ENCODE measurements at regions not wholly inside any gene's neighbourhood (a gene's known extent, or its start where the extent isn't known, plus 50 kb on each side); places are given as distances from the start of the nearest gene placed in this dataset.

GRCh38 chr12:131442337-131442918, 268.5 kb upstream of the SFSWAP start:
- TF ChIP-seq CTCF (conservative IDR thresholded peaks at IDR 0.05; ENCODE audit: low read depth, low read length): no peak
- no peak for TF ChIP-seq EZH2 (IDR thresholded peaks at IDR 0.05; ENCODE audit: borderline replicate concordance, low read depth, low read length, poor library complexity, severe bottlenecking)
